Aorta (tissue), 5 donors: ENCODE measurements at regions not wholly inside any gene's neighbourhood (a gene's known extent, or its start where the extent isn't known, plus 50 kb on each side); places are given as distances from the start of the nearest gene placed in this dataset.
A peak's percentile ranks its signal among the peaks of the same experiment; 100 is the strongest.

Source experiments
- ATAC-seq: fragments of 200-7000 bp; cut with Tn5 transposase; one replicate; pipeline ENCODE4 v1.9.1; 2022; ENCODE audit warnings: moderate library complexity; ENCODE audit not compliant: low FRiP score
- DNase-seq, 2 donors: peaks; one replicate each; pipeline ENCODE4 v3.0.0-alpha.2; 2020
- H3K27ac ChIP-seq, 2 donors: one replicate each; pipeline ENCODE4 v1.5.1; 2013; ENCODE audit warnings: low read length in 2 of 2, mild to moderate bottlenecking in 2 of 2, moderate library complexity in 2 of 2, control low read depth in 1 of 2, inconsistent platforms in 1 of 2, low read depth in 1 of 2
- H3K27me3 ChIP-seq, 2 donors: one replicate each; pipeline ENCODE4 v1.6.1; 2013; ENCODE audit warnings: control low read depth in 1 of 2, low read length in 1 of 2, mild to moderate bottlenecking in 1 of 2, moderate library complexity in 1 of 2; ENCODE audit not compliant: insufficient read depth in 2 of 2, control insufficient read depth in 1 of 2
- H3K36me3 ChIP-seq, 2 donors: one replicate each; pipeline ENCODE4 v1.6.1; 2013; ENCODE audit warnings: control low read depth in 1 of 2, low read length in 1 of 2, mild to moderate bottlenecking in 1 of 2; ENCODE audit not compliant: insufficient read depth in 2 of 2, control insufficient read depth in 1 of 2
- H3K4me1 ChIP-seq, 2 donors: one replicate each; pipeline ENCODE4 v1.6.1; 2013; ENCODE audit warnings: low read length in 2 of 2, control low read depth in 1 of 2, mild to moderate bottlenecking in 1 of 2, moderate library complexity in 1 of 2; ENCODE audit not compliant: insufficient read depth in 2 of 2, control insufficient read depth in 1 of 2
- H3K4me3 ChIP-seq, 2 donors: one replicate each; pipeline ENCODE4 v1.5.1; 2013; ENCODE audit warnings: low read length in 2 of 2, control low read depth in 1 of 2, mild to moderate bottlenecking in 1 of 2
- H3K9me3 ChIP-seq: one replicate; pipeline ENCODE4 v1.6.1; 2013; ENCODE audit warnings: mild to moderate bottlenecking, low read length; ENCODE audit not compliant: control insufficient read depth
- WGBS, 2 donors: extraction: QIAGEN DNeasy Blood & Tissue Kit; methylation state at CpG; one replicate each; pipeline ENCODE4 v1.1.7; 2013; 5-methylcytosine and 5-hydroxymethylcytosine counted together
- intact Hi-C, 2 donors: fragments of 100-400 bp; cut with DNase I; formaldehyde crosslinking; loops; one replicate each; pipeline versions ENCODE4 v1.14.2 to v1.15.0; 2022
- donor health status: healthy with polysubstance abuse.
- donor health status: Bipolar disorder and iron deficiency.
- donor health status: DM: no; HTN: no; CAD: no.
- donor health status: DM: no; HTN: no; CAD: no.
- donor health status: DM: yes; HTN: yes; CAD: no.

DNA sequence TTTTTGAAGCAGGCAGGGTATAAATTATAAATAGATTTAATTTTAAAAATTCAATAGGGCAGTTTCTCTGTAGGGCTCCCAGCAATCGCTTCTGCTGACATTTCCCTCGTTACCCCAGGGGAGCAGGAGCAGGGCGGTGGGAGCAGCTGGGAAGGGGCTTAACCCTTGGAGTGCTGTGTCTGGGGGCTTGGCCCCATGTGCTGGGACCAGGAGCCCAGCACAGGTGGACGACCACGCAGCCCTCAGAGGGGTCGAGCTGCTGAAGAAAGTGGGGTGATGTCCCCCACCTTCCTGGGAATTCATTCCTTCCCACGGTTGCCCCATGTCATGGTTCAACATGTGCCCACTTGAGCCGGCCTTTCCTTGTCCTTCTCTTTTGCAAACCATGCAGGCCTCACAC is 67.5 kb upstream of the STX16 start:
- no peak overlapping the region for H3K4me3 ChIP-seq
- DNase-seq (peak in 1 of 2 donors; percentile 47), ATAC-seq (no peak)
- no peak overlapping the region for H3K27ac ChIP-seq
- no peaks in the 10 kb centered on the region for H3K9me3 ChIP-seq
- H3K27me3 ChIP-seq = no peaks in the 10 kb centered on the region
- H3K36me3 ChIP-seq = no peaks in the 10 kb centered on the region
- intact Hi-C loops = no loop called here
- 66 to 76% methylated on average over 8 of the region's 8 CpGs for WGBS, 2 donors
- no peaks in the 10 kb centered on the region for H3K4me1 ChIP-seq

DNA sequence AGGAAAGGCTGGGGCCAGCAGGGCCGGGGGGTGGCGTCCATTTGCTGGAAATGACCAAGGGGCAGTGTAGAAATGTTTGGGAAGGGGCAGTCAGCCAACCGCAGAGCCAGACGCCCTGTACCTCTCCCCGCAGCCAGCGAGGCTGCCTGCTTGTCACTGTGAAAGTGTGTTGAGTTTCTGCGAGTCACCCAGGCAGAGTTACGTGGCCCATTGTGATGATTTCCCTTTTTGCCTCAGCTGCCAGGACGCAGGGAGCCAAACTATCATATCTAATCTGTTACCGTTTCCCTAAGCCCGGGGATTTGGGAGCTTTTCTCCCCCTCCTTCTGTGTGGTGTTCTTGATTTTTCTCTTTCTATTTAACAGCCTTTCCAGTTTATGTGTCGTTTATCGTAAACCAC is 67.9 kb upstream of the STX16 start:
- H3K36me3 ChIP-seq = no peaks in the 10 kb centered on the region
- ATAC-seq (no peak), DNase-seq (peak; percentile 15 to 39)
- no peak overlapping the region for H3K4me3 ChIP-seq
- intact Hi-C loops = no loop called here
- 21 to 35% methylated on average over 13 of the region's 13 CpGs for WGBS, 2 donors
- no peaks in the 10 kb centered on the region for H3K4me1 ChIP-seq
- no peak overlapping the region for H3K27ac ChIP-seq
- H3K27me3 ChIP-seq = no peaks in the 10 kb centered on the region
- H3K9me3 ChIP-seq = no peaks in the 10 kb centered on the region

DNA sequence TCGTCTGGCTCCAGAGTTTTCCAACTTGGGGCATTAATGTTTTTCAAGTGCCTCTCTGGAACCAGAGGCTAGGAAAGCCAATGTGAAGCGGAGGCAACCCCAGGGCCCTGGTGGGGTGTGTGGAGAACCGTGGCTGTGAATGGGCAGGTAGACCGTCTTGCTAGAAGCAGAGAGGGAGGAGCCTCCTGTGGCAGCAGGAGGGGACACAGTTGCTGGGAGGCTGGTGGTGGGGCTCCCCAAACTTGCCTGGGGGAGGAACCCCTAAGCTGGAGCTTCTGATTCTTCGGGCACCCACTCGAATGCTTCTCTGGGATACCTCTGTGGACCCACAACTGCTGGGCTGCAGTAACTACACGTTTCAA is 65.3 kb upstream of the APCDD1L start:
- intact Hi-C loops = no loop called here
- Histone ChIP-seq H3K27ac (no peak overlapping the region), H3K4me3 (no peak overlapping the region), H3K4me1 (no peaks in the 10 kb centered on the region), H3K9me3 (no peaks in the 10 kb centered on the region), H3K27me3 (no peaks in the 10 kb centered on the region), H3K36me3 (no peaks in the 10 kb centered on the region)
- 86 to 92% methylated on average over 7 of the region's 7 CpGs for WGBS, 2 donors
- ATAC-seq (no peak), DNase-seq (peak in 1 of 2 donors; percentile 33)

DNA sequence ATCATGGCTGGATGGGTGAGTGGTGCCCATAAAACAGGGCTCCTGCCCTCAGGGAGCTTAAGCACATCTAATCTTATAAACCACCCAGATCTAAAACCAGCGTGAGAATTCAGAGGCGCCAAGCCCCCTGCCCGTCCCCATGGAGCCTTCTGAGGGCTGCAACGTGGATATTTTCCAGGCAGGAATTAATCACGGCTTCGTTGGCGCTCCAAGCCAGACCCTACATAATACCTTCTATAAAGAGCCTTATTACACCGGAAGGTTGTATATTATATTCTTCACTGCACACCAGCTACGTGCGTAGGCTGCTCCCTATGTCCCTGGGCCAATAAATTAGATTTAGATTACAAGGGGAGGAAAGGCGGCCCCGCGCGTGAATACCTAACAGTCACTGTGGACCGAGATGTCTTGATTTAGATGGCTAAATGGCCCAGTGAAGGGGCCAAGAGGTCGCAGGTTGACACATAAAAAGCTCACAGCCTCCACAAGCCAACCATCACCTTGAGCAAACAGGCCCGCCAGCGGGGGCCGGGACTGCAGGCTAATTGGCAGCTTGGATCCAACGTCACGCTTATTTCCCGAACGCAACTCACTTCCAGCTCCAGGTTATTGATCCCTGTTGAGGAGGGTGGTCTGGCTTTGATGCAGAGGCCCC is 64.7 kb upstream of the APCDD1L start:
- no peaks in the 10 kb centered on the region for H3K36me3 ChIP-seq
- H3K9me3 ChIP-seq = no peaks in the 10 kb centered on the region
- H3K27ac ChIP-seq = no peak overlapping the region
- H3K4me1 ChIP-seq = no peaks in the 10 kb centered on the region
- no peaks in the 10 kb centered on the region for H3K27me3 ChIP-seq
- ATAC-seq (no peak), DNase-seq (peak; percentile 17 to 61)
- H3K4me3 ChIP-seq = no peak overlapping the region
- intact Hi-C loops = no loop called here
- WGBS, 2 donors = 65 to 79% methylated on average over 23 of the region's 23 CpGs

DNA sequence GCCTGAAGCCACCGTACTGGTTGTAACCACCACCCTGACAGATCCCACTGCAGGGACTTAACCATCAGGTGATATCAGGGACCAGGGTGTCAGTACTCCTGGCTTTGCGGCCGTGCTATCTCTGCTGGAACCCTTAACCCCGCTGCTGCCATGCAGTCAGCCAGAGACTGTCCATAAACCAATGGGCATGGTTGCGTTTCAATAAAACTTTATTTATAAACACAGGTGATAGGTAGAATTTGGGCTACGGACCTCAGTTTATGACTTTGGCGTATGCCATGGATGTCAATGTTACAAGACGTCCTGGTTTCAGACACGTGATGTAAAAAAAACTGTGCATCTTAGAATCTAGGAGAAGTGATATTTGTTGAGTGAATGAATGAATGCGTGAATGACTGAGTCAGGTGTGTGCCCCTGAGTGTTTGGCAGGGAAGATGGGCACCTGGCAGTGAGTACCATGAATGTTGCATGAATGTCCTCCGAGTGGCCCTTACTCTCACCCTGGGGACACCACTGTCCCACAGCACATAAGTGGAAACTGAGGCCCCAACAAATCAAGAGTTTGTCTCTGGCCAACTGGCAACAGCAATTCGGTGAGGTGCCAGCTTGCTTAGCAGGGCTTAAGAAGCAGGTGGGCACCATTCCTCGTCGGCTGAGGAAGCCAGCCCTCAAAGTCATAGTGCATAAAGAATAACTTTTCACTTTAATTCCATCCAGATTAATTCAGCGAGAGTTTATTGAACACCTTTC is 64.0 kb upstream of the APCDD1L start:
- no peaks in the 10 kb centered on the region for H3K27me3 ChIP-seq
- intact Hi-C loops = no loop called here
- H3K4me3 ChIP-seq = no peak overlapping the region
- peak; percentile 6 to 43 for DNase-seq
- H3K9me3 ChIP-seq = no peaks in the 10 kb centered on the region
- H3K27ac ChIP-seq = no peak overlapping the region
- ATAC-seq = no peak
- no peaks in the 10 kb centered on the region for H3K36me3 ChIP-seq
- 90% methylated on average over 15 of the region's 15 CpGs for WGBS, 2 donors
- no peaks in the 10 kb centered on the region for H3K4me1 ChIP-seq

DNA sequence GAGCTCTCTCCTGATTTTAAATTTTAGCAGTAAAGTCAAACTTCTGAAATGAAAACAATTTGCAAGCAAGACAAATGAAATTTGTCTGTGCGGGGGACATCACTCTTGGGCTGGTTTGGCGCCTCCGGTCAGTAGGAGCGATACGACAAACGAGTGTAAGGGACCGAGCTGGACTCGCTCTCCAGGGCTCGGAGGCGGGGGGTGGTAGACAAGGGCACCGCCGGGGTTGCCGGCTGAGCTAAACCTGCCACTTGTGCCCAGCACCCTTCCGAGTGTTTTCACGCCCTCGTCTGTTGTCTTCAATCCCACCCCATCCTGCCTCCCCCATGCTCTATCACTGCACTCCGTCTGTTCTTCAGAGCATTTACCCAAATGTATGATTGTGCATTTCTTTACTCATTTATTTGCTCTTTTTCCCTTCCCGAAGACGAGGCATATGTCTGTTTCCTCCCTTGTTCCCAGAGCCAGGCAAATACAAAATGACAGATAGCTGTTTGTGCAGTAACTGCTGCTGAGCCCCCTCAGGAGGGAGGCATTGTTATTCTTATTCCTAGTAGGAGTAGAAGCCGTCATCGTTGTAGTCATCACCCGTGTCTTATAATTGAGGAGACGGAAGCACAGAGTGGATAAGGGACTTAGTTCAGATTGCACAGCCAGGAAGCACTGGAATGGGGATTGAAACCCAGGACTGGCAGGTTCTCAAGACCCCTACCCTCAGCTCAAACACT is 62.8 kb upstream of the APCDD1L start:
- H3K4me1 ChIP-seq = no peaks in the 10 kb centered on the region
- ATAC-seq (no peak), DNase-seq (peak; percentile 31 to 54)
- no peaks in the 10 kb centered on the region for H3K9me3 ChIP-seq
- H3K27ac ChIP-seq = no peak overlapping the region
- WGBS, 2 donors = 50 to 58% methylated on average over 23 of the region's 23 CpGs
- no peak overlapping the region for H3K4me3 ChIP-seq
- no peaks in the 10 kb centered on the region for H3K27me3 ChIP-seq
- intact Hi-C loops = no loop called here
- H3K36me3 ChIP-seq = no peaks in the 10 kb centered on the region

DNA sequence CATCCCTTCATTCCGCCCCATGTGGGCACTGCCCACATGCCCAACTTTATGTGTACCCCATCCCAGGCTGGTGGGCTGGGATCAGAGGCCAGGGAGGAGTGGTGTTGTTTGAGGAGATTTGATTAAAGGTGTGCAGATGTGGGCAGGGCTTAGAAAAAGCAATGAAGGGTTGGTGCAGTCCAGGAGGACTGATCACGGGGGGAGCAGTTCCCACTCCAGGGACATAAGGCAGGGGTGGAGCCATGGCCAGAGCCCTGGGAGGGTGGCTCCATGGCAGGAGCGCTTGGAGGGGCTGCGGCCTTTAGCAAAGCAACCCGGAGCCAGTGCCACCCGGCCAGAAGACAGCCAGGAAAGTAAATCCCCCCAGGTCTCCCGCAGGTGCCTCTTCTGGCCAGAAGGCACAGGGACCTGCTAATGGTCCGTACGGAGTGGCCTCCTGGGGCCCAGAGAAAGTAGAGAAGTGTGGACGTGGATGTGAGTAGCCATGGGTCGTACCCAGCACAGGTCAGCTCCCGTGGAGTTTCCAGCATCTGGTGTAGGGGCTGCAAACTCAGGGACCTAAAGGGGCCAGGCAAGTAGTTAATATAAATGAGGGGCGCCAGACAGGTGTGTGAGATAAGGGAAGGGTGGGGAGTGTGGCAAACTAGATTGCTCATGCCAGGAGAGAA is 62.1 kb upstream of the APCDD1L start:
- Histone ChIP-seq H3K27ac (no peak overlapping the region), H3K9me3 (no peaks in the 10 kb centered on the region), H3K36me3 (no peaks in the 10 kb centered on the region), H3K27me3 (no peaks in the 10 kb centered on the region), H3K4me3 (no peak overlapping the region), H3K4me1 (no peaks in the 10 kb centered on the region)
- DNase-seq (peak; percentile 31 to 45), ATAC-seq (no peak)
- WGBS, 2 donors = 93% methylated on average over 12 to 13 of the region's 13 CpGs
- intact Hi-C loops = no loop called here

DNA sequence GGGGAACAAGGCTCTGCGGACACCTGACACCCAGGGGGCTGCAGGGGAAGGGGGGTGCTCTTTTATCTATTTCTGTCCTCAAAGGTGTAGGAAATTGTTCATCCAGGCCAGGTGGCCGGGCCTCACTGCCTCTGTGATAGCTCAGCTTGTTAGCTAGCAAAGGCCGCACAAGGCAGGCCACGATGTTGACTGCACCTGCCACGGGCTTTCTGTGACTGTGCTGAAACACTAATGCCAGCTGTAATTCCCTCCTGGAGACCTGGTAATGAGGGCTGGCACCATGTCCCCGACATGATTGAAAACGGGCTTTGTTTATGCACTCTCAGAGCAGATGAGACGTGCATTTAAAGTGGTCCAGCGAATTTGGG is 61.4 kb upstream of the APCDD1L start:
- ATAC-seq = no peak
- intact Hi-C loops = no loop called here
- Histone ChIP-seq H3K36me3 (no peaks in the 10 kb centered on the region), H3K27ac (no peak overlapping the region), H3K9me3 (no peaks in the 10 kb centered on the region), H3K27me3 (no peaks in the 10 kb centered on the region), H3K4me1 (no peaks in the 10 kb centered on the region), H3K4me3 (no peak overlapping the region)
- 92% methylated on average over 9 of the region's 9 CpGs for WGBS, 2 donors
- DNase-seq = peak; percentile 32 to 72
